BLaER1 treated with 17β-estradiol and CSF1 and Interleukin-3, amounts not matched to agents 10 nM and 100 nM (cell line): ENCODE measurements at regions not wholly inside any gene's neighbourhood (a gene's known extent, or its start where the extent isn't known, plus 50 kb on each side); places are given as distances from the start of the nearest gene placed in this dataset.

Experiments used
- H3K27ac ChIP-seq, 11 experiments: shearing (Covaris generic); formaldehyde crosslinking; 2 replicates each; pipeline ENCODE4 v1.8.1; 2022
- H3K27me3 ChIP-seq, 11 experiments: shearing (Covaris generic); formaldehyde crosslinking; 2 replicates each; pipeline ENCODE4 v1.8.1; 2022
- H3K36me3 ChIP-seq, 11 experiments: shearing (Covaris generic); formaldehyde crosslinking; 2 replicates each; pipeline ENCODE4 v1.8.1; 2022
- H3K4me1 ChIP-seq, 10 experiments: shearing (Covaris generic); formaldehyde crosslinking; 2 replicates each; pipeline ENCODE4 v1.8.1; 2022
- H3K4me2 ChIP-seq, 11 experiments: shearing (Covaris generic); formaldehyde crosslinking; 2 replicates each; pipeline ENCODE4 v1.8.1; 2022
- H3K4me3 ChIP-seq, 10 experiments: shearing (Covaris generic); formaldehyde crosslinking; 2 replicates each; pipeline ENCODE4 v1.8.1; 2022
- H3K9ac ChIP-seq, 11 experiments: shearing (Covaris generic); formaldehyde crosslinking; 2 replicates each; pipeline ENCODE4 v1.8.1; 2022
- H3K9me3 ChIP-seq, 11 experiments: shearing (Covaris generic); formaldehyde crosslinking; replicated peaks in 1 of 11; 2 replicates each; pipeline ENCODE4 v1.8.1; 2022
- H4K20me1 ChIP-seq, 11 experiments: shearing (Covaris generic); formaldehyde crosslinking; 2 replicates each; pipeline ENCODE4 v1.8.1; 2022
- Cebpa-rat ChIP-seq, 11 experiments: shearing (Covaris generic); IDR thresholded peaks; 2 replicates each; pipeline ENCODE4 v1.8.1; 2022

- no peak overlapping the region for H3K4me3 ChIP-seq
- H3K4me1 ChIP-seq, result peaks cover 19 to 59% (median 52%) of the 10 kb centered on the region in 10 experiments
- TF ChIP-seq Cebpa-rat (IDR thresholded peaks at IDR 0.05), result no peak
- H3K4me2 ChIP-seq, result peak overlapping the region; percentile 40 to 90 (median 76); a peak in 20 of 22 replicates
- H4K20me1 ChIP-seq, result no peaks in the 10 kb centered on the region
- no peaks in the 10 kb centered on the region for H3K9me3 ChIP-seq
- H3K9ac ChIP-seq, result peak overlapping the region in 2 of 11 experiments; percentile 12 to 28; a peak in 2 of 22 replicates
- no peaks in the 10 kb centered on the region for H3K27me3 ChIP-seq
- H3K36me3 ChIP-seq, result no peaks in the 10 kb centered on the region
- peak overlapping the region in 6 of 11 experiments; percentile 28 to 53 (median 45); a peak in 11 of 22 replicates for H3K27ac ChIP-seq
These were observed 208.4 kb downstream of the ANKRD60 start for GRCh38 chr20:58019850-58020625.

DNA sequence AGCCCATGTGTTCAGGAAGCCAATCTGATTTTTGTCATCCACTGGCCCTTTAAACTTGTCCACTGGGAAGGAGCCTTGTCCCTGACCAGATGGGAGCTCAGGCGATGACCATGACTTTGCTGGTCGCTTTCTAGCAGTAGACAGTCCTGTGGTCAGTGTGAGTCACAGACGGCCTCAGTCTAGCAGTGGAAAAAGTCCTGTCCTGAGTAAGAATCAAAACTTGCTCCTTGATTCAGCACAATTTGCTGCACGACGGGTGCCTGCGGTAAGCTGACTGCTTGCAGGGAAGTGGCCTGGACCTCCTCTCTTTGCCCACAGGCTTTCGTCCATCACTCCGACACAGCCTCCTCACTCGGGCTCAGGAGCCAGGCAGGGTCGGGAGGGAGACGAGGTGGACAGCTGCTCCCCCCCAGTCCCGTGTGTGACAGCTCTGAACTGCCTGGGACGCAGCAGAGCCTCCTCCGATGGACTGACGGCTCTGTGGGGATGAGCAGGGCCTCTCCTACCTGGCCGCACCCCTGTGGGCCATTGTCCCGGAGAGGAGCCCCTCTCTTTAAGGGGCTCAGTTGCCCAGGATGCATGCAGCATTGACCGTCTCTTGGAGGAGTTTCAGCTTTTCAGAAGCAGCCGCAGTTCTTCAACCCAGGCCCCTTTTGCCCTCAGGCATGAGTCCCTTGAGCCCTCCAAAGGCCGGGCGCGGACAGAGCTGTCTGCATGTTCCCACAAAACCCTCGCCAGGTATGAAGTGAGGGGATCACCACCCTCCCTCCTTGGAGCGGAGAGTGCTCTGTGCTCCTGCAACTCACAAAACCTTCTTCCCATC is 209.2 kb downstream of the ANKRD60 start:
- H3K4me1 ChIP-seq, result peaks cover 23 to 67% (median 60%) of the 10 kb centered on the region in 10 experiments
- H3K36me3 ChIP-seq, result no peaks in the 10 kb centered on the region
- TF ChIP-seq Cebpa-rat (IDR thresholded peaks at IDR 0.05), result no peak
- H3K4me2 ChIP-seq, result peak overlapping the region in 9 of 11 experiments; percentile 13 to 90 (median 78); a peak in 16 of 22 replicates
- no peak overlapping the region; a peak in 1 of 22 replicates for H3K9ac ChIP-seq
- no peaks in the 10 kb centered on the region for H4K20me1 ChIP-seq
- H3K27ac ChIP-seq, result peak overlapping the region in 5 of 11 experiments; percentile 14 to 53 (median 52); a peak in 7 of 22 replicates
- H3K27me3 ChIP-seq, result no peaks in the 10 kb centered on the region
- H3K9me3 ChIP-seq, result no peaks in the 10 kb centered on the region
- no peak overlapping the region for H3K4me3 ChIP-seq

DNA sequence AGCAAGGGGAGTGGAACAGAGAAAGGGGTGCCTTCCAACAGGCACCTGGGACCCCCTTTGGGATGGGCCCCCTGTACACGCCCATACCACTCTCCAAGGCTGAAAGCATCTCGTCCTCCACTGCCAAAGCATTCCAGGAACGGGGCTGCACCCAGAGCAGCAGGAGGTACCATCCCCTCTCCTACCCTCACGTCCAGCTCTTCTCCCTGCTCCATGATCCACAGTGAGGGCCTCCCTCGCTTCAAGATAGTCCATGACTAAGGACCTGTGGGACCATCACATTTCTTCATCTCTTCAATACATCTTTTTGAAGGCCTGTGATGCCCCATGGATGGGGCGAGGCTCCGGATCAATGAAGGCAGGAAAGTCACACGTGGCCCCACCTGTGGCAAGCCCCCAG is 209.9 kb downstream of the ANKRD60 start:
- Histone ChIP-seq H3K4me1 (peaks cover 24 to 73% (median 66%) of the 10 kb centered on the region in 10 experiments), H3K9me3 (no peaks in the 10 kb centered on the region), H3K36me3 (no peaks in the 10 kb centered on the region), H3K9ac (no peak overlapping the region), H4K20me1 (no peaks in the 10 kb centered on the region), H3K4me3 (no peak overlapping the region), H3K4me2 (peak overlapping the region in 10 of 11 experiments; percentile 66 to 90 (median 78); a peak in 18 of 22 replicates), H3K27ac (peak overlapping the region in 2 of 11 experiments; percentile 5 to 26; a peak in 1 of 22 replicates), H3K27me3 (no peaks in the 10 kb centered on the region)
- TF ChIP-seq Cebpa-rat (IDR thresholded peaks at IDR 0.05), result no peak

- Histone ChIP-seq H3K4me1 (peaks cover 24 to 74% (median 66%) of the 10 kb centered on the region in 10 experiments), H3K27me3 (no peaks in the 10 kb centered on the region), H3K9me3 (no peaks in the 10 kb centered on the region), H3K9ac (peak overlapping the region in 2 of 11 experiments; percentile 5 to 9; a peak in 2 of 22 replicates), H3K4me3 (no peak overlapping the region), H4K20me1 (no peaks in the 10 kb centered on the region), H3K27ac (peak overlapping the region in 7 of 11 experiments; percentile 1 to 37 (median 19); a peak in 8 of 22 replicates), H3K4me2 (peak overlapping the region; percentile 66 to 90 (median 78)), H3K36me3 (no peaks in the 10 kb centered on the region)
- TF ChIP-seq Cebpa-rat (IDR thresholded peaks at IDR 0.05), result no peak
These were observed 210.4 kb downstream of the ANKRD60 start for GRCh38 chr20:58017970-58018530.

GRCh38 chr20:58017231-58017969 is 211.1 kb downstream of the ANKRD60 start:
- no peaks in the 10 kb centered on the region for H4K20me1 ChIP-seq
- no peak overlapping the region for H3K4me3 ChIP-seq
- TF ChIP-seq Cebpa-rat (IDR thresholded peaks at IDR 0.05), result no peak
- H3K27ac ChIP-seq, result peak overlapping the region in 7 of 11 experiments; percentile 1 to 39 (median 19); a peak in 6 of 22 replicates
- no peaks in the 10 kb centered on the region for H3K27me3 ChIP-seq
- H3K4me1 ChIP-seq, result peaks cover 24 to 74% (median 66%) of the 10 kb centered on the region in 10 experiments
- H3K9me3 ChIP-seq, result no peaks in the 10 kb centered on the region
- peak overlapping the region in 2 of 11 experiments; percentile 5 to 24; a peak in 3 of 22 replicates for H3K9ac ChIP-seq
- no peaks in the 10 kb centered on the region for H3K36me3 ChIP-seq
- peak overlapping the region; percentile 66 to 90 (median 78) for H3K4me2 ChIP-seq

- Histone ChIP-seq H3K4me3 (no peak overlapping the region), H3K27me3 (no peaks in the 10 kb centered on the region), H3K4me1 (peaks cover 24 to 74% (median 66%) of the 10 kb centered on the region in 10 experiments), H3K4me2 (peak overlapping the region in 2 of 11 experiments; percentile 82 to 85; a peak in 2 of 22 replicates), H3K36me3 (no peaks in the 10 kb centered on the region), H3K9me3 (no peaks in the 10 kb centered on the region), H3K27ac (no peak overlapping the region), H3K9ac (no peak overlapping the region), H4K20me1 (no peaks in the 10 kb centered on the region)
- TF ChIP-seq Cebpa-rat (IDR thresholded peaks at IDR 0.05), result no peak
These were observed 211.7 kb downstream of the ANKRD60 start for GRCh38 chr20:58016779-58017178.

DNA sequence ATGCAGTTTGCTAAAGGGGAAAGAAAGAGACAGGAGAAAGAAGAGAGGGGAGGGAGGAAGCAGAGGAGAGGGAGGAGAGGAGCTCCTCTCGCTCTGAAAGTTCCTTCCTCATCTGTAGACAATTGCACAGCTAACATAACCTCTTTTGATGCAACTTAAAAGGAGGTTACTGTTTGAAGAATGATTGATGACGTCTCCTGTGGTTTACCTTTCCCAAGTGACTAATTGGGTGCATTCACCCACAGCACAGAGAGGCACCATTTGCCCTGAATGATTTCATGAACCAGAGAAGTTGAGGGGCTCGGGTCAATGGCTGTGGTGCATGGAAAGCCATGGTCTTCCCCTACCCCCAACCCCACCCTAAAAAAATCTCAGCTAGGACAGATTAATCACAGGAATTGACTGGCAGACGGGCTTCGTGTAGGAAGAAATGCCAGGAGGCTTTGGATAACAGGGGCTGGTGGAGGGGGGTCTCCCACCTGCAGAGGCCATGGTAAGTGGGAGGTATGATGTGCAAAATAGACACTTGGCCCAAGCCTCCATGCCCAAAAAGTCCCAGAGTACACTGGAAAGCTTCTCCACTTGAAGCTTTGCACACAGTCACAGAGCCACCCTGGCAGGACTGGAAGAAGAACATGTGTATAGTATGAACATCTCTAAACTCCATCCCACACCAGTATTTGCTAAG is 213.7 kb downstream of the ANKRD60 start:
- no peaks in the 10 kb centered on the region for H3K36me3 ChIP-seq
- peaks cover 12 to 54% (median 46%) of the 10 kb centered on the region in 10 experiments for H3K4me1 ChIP-seq
- H3K9me3 ChIP-seq, result no peaks in the 10 kb centered on the region
- no peaks in the 10 kb centered on the region for H3K27me3 ChIP-seq
- no peak overlapping the region for H3K4me3 ChIP-seq
- no peak for TF ChIP-seq Cebpa-rat (IDR thresholded peaks at IDR 0.05)
- H4K20me1 ChIP-seq, result no peaks in the 10 kb centered on the region
- H3K9ac ChIP-seq, result no peak overlapping the region
- no peak overlapping the region for H3K27ac ChIP-seq
- H3K4me2 ChIP-seq, result peak overlapping the region in 10 of 11 experiments; percentile 11 to 75 (median 58); a peak in 19 of 22 replicates
